T follicular helper cell (primary cell): ENCODE measurements at regions not wholly inside any gene's neighbourhood (a gene's known extent, or its start where the extent isn't known, plus 50 kb on each side); places are given as distances from the start of the nearest gene placed in this dataset.
"Not testable (repeated sequence)": the region's sequence is repeated elsewhere in the genome, so short reads cannot be mapped to it uniquely, and the experiment has no call there.

ENCODE experiments used
- DNase-seq: peaks from one replicate; pipeline ENCODE4 v3.0.0-alpha.2; 2020; ENCODE audit warnings: low read depth

DNA sequence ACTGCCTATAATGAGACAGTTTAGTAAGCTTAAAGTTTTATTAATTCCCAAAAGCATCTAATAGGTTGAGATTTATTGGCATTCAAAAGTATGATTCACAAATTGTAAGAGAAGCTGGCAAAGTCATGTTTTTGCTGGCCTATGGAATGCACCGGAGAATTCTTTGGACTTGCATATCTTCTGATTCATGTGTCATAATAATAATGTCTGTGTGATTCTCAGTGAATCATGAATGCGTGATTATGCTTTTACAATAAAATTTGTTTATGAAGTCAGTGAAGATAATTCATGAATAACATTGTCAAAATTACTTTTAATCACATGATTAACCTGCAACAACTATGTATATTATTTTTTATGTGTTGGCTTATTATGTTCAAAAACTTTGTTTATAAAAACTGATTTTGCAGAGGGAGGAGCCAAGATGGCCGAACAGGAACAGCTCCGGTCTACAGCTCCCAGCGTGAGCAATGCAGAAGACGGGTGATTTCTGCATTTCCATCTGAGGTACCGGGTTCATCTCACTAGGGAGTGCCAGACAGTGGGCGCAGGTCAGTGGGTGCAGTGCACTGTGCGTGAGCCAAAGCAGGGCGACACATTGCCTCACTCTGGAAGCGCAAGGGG lies 389.2 kb downstream of the SRGAP2C start:
- DNase-seq, result not testable (repeated sequence)

GRCh38 chr1:121574505-121574899 lies 389.7 kb downstream of the SRGAP2C start:
- not testable (repeated sequence) for DNase-seq

- not testable (repeated sequence) for DNase-seq
Observed at GRCh38 chr1:121582898-121583297, 398.1 kb downstream of the SRGAP2C start.

GRCh38 chr1:121586369-121587229 lies 401.8 kb downstream of the SRGAP2C start:
- no peak for DNase-seq

DNA sequence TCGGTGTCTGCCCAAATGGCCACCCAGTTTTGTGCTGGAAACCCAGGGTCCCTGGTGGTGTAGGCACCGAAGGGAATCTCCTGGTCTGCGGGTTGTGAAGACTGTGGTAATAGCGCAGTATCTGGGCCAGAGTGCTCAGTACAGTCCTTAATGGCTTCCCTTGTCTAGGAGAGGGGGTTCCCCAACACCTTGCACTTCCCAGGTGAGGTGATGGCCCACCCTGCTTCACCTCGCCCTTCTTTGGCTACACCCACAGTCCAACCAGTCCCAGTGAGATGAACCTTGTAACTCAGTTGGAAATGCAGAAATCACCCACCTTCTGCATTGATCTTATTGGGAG lies 402.4 kb downstream of the SRGAP2C start:
- DNase-seq, result no peak

DNA sequence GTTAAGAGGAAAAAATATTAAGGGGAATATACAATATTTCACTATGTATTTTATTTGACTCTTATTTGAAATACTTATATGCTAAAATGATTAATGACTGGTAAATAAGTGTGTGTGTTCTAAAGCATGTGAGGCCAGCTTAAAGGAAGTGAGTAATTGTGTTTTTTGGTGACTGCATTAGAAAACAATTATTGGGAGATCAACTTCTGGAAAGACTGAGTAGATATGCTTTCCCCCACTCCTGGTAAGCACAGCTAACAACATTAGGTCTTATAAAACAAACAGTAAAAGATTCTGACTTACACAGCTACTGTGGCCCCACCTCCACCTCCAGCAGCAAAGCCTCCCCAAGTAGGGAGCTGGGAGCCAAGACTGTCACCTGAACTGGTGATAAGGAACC lies 403.0 kb downstream of the SRGAP2C start:
- no peak for DNase-seq

DNA sequence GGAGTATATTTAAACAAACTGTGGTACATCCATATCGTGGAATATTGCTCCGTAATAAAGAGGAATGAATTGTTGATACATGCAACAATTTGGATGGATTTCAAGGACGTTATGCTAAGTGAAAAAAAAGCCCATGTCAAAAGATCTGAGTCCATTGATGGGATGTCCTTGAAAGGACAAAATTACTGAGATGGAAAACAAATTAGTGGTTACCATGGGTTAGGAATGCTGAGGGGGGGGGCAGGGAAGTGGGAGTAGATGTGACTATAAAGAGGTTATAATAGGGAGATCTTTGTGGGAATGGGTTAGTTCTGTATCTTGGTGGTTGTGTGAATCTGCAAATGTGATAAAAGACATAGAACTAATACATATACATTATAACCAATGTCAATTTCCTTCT lies 409.3 kb downstream of the SRGAP2C start:
- no peak for DNase-seq

- DNase-seq, result no peak
Observed at GRCh38 chr1:121595089-121595488, 410.3 kb downstream of the SRGAP2C start.

DNA sequence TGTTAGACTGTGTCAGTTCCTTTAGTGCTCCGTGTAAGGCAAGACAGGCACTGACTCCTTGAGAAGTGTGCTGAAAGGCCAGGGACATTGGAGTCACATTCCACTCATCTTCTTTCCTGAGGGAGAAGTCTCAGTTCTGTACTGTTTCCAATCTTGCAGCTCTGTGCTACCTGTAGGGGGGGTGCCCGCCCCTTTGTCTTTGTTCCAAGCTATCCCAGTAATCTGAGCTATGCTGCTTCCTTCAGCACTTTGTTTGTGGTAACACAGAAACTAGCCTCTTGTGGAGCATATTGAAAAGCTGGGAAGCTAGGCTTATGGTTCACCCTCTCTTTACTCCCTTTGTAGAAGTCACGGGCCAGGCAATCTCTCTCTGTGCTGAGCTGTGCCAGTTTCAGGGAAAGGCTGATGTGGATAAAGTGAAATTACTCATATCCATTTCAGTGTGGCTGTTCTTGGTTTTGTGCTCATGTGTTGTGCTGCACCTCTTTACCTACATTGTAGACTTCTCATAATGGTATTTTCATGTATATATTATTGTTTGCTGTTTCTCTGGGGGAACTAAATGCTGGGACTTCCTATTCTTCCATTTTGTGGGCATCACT lies 420.2 kb downstream of the SRGAP2C start:
- DNase-seq, result not testable (repeated sequence)

DNA sequence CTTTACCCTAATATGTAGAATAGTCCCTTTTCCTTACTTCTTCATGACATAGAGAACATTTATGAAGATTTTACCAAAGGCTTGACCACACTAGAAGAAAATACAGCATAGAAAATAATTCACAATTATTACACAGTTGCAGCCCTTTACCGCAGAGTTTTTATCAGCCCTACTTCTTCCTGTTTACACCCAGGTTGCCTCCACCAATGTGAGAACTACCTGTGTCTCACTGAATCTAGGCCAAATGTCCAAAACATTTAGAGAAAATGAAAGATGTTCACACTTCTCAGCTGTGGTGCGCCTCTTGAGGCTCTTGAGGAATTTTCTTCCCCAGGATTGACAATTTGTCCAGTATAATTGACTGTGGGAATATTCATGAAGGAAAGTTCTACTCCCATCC lies 422.7 kb downstream of the SRGAP2C start:
- not testable (repeated sequence) for DNase-seq
